EL (cell line): ENCODE measurements at regions not wholly inside any gene's neighbourhood (a gene's known extent, or its start where the extent isn't known, plus 50 kb on each side); places are given as distances from the start of the nearest gene placed in this dataset.
A peak's percentile ranks its signal among the peaks of the same experiment; 100 is the strongest.

Experiments used
- DNase-seq: peaks from one replicate; pipeline ENCODE4 v3.0.0-alpha.2; 2016

DNA sequence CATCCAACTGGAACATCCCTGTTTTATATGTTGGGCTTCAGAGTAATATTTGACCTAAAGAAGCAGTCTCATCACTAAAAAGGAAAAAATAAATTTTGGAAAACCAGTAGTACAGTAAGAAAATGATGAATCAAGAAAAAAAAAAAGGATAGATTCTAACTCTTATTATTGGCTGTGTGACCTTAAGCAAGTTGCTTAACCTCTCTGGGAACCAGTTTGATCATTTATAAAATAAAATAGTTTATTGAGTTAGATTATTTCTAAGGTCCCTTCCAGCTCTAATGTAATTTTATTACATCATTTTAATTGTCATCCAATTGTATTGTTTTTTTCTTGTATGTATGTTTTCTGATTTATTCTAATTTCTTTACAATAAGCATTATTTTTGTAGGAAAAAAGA, 127.0 kb downstream of the PRELID2 start:
- no peak for DNase-seq

DNA sequence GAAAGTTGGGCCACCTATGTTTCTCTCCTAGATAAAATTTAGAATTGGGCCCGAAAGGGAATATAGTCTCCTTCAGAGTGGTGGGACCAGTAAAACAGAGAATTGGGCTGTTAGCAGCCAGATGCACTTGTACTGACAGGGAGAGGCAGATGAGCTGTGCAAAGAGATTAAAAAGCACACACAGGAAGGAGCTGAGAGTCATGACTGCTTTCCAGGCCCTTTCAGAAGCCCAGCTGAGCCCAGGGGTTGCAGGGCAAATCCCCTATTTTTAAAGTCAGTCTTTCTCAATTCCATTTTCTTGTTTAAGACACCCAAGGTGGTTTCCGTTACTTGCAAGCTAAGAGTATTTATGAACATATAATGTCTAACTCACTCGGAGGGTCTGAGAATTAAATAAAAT, 130.4 kb downstream of the PRELID2 start:
- DNase-seq: no peak

DNA sequence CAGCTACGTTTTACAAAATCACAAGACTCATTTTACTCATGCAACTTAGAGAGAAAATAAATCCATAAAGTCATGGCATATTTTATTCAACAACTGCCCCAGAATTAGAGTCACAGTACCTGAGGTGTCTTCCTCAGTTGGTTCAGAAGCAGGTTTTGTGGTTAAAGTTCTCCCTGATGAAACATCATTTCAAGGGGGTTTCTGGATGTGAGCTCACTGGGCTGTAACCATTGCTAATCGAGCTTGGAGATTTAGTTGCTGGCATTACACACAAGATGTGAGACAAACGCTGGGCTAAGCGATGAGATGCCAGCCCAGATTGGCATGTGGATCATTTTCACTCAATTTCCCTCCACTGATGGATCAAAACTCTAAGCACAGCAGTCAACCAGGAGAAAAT, 131.3 kb downstream of the PRELID2 start:
- DNase-seq: no peak

GRCh38 chr5:145701404-145701803, 133.7 kb downstream of the PRELID2 start:
- DNase-seq: no peak

DNA sequence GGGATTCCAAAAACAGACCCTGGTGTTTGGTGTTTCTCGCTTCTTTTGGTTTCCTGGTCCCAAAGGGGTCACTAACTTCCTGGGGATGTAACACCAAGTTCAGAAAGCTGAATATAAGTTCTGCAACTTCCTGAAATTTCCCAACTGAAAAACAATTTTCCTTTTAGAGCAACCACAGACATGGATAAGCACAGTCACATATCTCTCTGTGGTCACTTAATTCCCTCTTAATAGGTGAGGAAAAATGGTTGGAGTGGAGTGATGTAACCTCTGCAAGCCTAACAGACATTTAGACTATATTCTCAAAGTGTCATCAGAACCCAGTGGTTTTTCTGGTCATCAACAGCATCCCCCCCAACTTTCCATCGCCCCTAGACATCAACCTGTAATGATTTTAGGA, 135.3 kb downstream of the PRELID2 start:
- no peak for DNase-seq

- peak; percentile 53 for DNase-seq
Measured at GRCh38 chr5:145697251-145697990, 137.7 kb downstream of the PRELID2 start.

DNA sequence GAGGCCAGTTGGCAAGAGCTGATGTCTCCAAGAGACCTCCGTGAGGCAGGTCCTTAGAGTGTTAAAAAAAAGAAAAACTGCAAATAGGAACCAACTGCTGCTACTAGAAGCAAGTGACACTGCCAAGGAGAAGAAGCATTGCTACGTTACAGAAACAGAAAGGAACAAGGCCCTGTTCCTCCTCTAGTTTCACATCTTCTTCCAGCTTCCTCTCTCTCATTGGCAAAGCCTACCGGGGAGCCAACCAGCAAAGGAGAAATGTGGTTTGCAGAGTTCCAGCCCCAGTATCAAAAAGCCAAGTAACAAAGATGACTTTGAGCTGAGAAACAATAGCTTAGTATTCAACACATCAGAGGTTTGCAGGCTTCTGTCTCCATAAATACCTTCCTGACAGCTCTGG, 145.9 kb downstream of the PRELID2 start:
- DNase-seq: no peak

DNA sequence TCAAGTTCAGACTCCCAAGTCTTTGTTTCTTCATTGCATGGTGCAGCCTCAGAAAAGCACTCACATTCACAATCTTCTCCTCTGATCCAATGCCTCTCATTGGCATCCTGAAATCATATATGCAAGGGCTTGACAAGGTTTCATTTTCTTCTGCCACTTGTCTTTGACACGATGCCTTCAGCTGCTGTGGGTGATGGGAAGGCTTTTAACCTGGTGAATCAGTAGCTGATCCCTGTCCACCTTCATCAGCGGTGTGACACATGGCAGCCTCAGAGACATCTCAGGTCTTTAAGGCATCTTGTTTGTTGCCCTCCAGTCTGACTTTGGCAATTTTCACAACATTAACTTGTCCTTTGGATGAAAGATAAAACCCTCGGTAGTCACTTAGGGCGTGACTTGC, 147.2 kb downstream of the PRELID2 start:
- no peak for DNase-seq

- DNase-seq: no peak
Measured at GRCh38 chr5:145685417-145685816, 149.7 kb downstream of the PRELID2 start.

GRCh38 chr5:145683431-145683830, 151.7 kb downstream of the PRELID2 start:
- no peak for DNase-seq

DNA sequence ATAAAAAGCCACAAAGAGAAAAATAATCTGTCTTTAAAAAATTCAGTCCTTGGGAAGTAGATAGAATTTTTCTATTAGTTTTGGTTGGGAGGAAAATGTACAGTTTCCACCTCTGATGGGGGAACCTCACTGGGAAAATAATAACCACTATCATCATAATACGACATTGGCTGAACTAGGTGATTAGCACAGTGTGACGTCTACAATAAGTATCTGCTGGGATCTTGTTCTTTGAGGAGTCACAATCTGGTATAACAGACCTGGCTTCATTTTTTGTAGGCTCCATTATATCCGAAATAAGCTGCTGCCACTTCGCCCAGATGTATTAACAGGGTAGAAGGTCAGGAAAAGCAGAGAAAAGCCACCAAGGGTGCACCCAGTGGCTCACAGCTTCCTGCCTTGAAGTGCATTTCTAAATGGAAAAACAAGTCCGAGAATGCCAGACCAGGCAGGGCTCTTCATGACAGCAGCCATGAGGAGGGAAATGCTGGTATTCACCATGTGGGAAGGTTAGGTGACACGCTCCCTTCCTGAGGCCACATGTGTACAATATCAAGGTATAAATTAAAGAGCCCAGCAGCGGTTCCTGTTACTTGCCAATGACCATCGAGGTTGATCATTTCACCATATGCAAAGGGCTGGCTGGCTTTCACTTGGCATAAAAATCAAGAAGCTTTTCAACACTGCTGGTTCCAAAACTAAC, 152.8 kb downstream of the PRELID2 start:
- DNase-seq: no peak

DNA sequence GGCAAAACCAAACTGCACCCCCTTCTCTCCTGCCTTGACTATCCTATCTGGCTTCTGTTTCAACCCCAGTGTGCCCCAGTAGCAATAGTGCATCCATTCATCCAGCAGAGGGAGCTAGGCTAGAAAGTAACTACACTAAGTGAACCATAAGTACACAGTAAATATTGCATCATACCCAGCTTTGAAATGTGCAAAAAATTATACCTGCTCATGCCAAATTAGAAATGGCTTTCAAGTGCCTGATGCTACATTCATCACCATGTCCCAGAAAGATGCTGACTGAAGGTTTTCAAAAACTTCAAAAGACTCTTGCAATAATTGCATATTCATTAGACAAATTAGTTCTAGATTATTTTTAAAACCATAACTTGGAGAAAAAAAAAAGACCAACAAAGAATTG, 153.5 kb downstream of the PRELID2 start:
- DNase-seq: peak; percentile 77

DNA sequence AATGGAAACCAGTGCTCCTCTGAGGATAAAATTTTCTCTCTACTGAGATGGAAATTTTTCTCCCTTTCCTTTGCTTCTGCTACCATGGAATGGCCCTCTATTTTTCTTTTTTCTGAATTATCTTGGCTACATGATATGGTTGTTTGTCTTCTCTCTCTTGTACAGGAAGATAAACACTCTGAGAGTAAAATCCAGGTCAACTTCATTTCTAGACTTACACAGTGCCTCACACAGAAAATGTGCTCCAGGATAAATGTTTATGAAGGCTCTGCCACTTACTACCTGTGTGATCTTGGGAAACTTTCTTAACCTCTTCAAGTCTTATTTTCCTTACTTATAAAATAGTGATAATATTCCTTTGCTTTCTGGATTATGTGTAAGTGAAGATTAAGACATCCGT, 153.9 kb downstream of the PRELID2 start:
- DNase-seq: no peak

DNA sequence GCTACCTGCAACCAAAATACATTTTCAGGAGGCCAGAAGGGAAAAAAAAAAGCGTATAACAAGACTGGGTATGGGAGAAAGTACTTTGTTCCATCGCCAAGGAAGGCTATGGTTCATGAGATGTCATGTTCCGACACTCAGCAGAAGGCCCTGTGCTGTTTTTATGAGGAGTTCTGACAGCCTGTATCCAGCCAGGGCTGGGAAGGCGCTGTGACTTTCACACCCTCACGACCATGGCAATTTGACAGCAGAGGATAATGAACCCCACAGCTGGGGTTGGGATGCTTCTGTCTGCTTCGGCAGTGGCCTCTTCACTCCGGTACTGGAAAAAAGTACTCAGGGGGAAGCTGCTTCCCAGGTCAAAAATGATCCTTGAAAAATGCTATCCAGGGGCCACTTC, 154.4 kb downstream of the PRELID2 start:
- DNase-seq: no peak

GRCh38 chr5:145680169-145680568, 155.0 kb downstream of the PRELID2 start:
- DNase-seq: peak; percentile 8

GRCh38 chr5:145678255-145678654, 156.9 kb downstream of the PRELID2 start:
- DNase-seq: no peak

DNA sequence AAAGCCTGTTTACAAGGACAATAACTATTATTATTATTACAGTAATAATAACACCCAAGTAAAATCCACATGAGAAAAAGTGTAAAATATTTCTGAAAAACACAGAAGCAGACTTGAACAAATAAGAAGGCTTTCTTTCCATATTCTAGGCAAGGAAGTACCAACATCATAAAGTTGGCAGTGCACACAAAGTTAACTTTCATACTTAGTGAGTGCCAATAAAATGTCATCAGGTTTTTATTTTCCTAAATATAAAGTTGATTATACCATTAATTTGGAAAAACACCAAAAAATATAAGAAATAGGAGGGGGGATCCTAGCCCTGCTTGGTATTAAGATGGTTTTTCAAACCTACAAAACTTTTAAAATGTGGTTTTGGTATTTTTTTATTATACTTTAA, 161.4 kb downstream of the PRELID2 start:
- DNase-seq: no peak

GRCh38 chr5:145668714-145669113, 166.4 kb downstream of the PRELID2 start:
- DNase-seq: no peak

GRCh38 chr5:145667742-145668141, 167.4 kb downstream of the PRELID2 start:
- no peak for DNase-seq

DNA sequence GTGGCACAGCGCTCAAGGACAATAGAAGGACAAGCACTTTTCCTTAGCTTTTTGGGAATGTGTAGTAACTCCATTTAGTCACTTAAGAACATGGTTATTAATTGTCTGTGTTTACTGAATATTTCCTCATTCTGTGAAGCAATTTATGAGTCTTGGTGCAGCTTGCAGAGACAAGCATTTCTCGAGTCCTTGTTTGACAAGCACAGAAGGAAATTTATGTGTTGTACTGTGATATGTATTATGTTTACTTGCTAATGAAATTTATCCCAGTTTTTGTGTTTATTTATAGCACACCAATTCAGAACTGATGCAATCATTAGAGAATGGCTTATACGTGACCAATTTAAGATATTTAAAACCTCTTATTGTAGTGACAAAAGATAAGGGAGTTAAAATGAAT, 168.6 kb downstream of the PRELID2 start:
- no peak for DNase-seq

DNA sequence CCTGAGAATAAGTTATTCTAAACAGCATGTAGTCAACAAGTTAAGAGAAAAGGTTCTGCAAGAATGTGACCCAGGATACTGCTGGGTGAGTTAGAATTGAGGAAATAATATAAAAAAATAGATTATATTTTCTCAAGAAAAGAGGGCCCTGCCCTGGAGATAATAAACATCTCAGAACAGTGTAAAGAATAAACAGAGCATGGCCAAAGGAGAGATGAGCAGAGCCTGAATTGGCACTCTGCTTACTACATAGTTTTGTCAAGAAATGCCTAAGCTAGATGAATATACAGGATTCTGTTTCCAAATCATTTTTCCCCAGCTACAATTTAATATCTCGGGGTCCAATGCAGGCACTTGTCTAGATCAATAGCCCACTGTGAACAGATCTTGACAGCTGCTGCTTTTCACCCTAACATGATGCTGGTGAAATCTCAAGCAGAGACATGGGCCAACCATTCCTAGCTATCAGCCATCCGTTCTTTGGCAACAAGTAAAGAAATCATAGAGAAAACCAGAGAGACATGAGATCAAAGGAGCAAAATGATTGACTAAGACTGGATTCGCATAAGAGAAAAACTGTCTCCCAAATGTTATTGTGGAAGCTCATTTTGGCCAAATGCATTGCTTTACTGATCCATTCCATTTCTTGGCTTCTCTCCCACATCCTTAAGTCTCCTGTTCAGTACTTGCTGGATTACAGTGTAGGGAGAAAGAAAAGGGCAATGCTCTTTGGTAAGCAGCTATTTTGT, 173.2 kb downstream of the PRELID2 start:
- no peak for DNase-seq

GRCh38 chr5:145660897-145661640, 174.1 kb downstream of the PRELID2 start:
- peak; percentile 19 for DNase-seq

DNA sequence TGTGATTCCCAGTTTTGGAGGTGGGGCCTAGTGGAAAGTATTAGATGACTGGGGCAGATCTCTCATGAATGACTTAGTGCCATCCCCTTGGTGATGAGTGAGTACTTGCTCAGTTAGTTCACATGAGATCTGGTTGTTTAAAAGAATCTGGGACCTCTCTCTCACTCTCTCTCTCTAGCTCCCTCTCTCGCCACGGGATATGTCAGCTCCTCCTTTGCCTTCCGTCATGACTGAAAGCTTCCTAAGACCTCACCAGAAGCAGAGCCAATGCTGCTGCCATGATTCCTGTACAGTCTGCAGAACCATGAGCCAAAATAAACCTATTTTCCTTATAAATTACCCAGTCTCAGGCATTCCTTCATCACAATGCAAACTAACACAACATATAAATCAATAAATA, 176.7 kb downstream of the PRELID2 start:
- DNase-seq: no peak
